ENCODE measurements at regions not wholly inside any gene's neighbourhood (a gene's known extent, or its start where the extent isn't known, plus 50 kb on each side); places are given as distances from the start of the nearest gene placed in this dataset.
"Not testable (repeated sequence)": the region's sequence is repeated elsewhere in the genome, so short reads cannot be mapped to it uniquely, and the experiment has no call there.

DNA sequence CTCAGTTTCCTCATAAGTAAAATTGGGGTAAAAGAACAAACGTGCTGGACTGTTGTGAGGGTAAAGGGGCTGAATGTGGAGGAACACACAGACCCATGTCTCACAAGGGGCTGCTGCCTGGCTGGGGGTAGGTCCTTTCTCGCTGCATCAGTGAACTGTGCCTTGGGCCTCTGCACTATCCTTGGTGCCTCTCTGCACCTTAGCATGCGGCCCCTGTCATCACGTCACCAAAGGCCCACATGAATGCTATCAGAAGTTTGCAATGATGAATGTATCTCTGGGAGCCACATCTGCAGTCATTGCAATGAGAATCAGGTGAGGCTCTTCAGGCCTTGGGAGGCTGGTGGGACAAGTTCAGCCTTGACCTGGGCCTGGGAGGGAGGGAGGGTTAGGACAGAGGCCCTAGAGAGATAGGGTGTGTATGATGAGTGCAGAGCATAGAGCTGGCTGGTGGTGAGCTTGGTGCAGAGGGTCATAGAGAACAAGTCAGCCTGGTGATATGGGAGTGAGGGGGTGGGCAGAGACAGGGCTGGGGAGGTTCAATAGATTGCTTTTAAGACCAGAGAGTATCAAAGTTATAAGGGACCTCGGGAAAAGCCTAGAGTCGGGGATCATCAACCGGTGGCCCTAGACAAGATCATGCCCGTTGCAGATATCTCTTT, 308.4 kb downstream of the RPS24 start:
- TF ChIP-seq, protein P1, sequence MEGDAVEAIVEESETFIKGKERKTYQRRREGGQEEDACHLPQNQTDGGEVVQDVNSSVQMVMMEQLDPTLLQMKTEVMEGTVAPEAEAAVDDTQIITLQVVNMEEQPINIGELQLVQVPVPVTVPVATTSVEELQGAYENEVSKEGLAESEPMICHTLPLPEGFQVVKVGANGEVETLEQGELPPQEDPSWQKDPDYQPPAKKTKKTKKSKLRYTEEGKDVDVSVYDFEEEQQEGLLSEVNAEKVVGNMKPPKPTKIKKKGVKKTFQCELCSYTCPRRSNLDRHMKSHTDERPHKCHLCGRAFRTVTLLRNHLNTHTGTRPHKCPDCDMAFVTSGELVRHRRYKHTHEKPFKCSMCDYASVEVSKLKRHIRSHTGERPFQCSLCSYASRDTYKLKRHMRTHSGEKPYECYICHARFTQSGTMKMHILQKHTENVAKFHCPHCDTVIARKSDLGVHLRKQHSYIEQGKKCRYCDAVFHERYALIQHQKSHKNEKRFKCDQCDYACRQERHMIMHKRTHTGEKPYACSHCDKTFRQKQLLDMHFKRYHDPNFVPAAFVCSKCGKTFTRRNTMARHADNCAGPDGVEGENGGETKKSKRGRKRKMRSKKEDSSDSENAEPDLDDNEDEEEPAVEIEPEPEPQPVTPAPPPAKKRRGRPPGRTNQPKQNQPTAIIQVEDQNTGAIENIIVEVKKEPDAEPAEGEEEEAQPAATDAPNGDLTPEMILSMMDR (IDR thresholded peaks at IDR 0.05), result no peak
- Histone ChIP-seq H3K27me3 (ENCODE audit: insufficient read depth in 3 of 3, low read length in 2 of 3) (no peaks in the 10 kb centered on the region), H3K9me3 (no peaks in the 10 kb centered on the region), H3K4me1 (no peaks in the 10 kb centered on the region), H3K27ac (no peak overlapping the region), H3K4me3 (no peak overlapping the region), H3K36me3 (ENCODE audit: insufficient read depth in 1 of 2, low read depth in 1 of 2) (no peaks in the 10 kb centered on the region)
- ATAC-seq (no peak), DNase-seq (no peak)
- WGBS, 3 donors, result 90 to 98% (median 96%) methylated on average over 8 of the region's 8 CpGs
- intact Hi-C loops (cut with DNase I), result no loop called here

- Histone ChIP-seq H3K4me3 (no peak overlapping the region), H3K36me3 (ENCODE audit: insufficient read depth in 1 of 2, low read depth in 1 of 2) (no peaks in the 10 kb centered on the region), H3K27me3 (ENCODE audit: insufficient read depth in 3 of 3, low read length in 2 of 3) (no peaks in the 10 kb centered on the region), H3K4me1 (no peaks in the 10 kb centered on the region), H3K9me3 (no peaks in the 10 kb centered on the region), H3K27ac (no peak overlapping the region)
- intact Hi-C loops (cut with DNase I), result no loop called here
- DNase-seq, result no peak
- TF ChIP-seq, protein P1 (IDR thresholded peaks at IDR 0.05), result no peak
- no peak for ATAC-seq
- 82 to 85% (median 83%) methylated on average over 11 of the region's 11 CpGs for WGBS, 3 donors
These were observed 309.4 kb downstream of the RPS24 start for GRCh38 chr10:78342827-78343653.

DNA sequence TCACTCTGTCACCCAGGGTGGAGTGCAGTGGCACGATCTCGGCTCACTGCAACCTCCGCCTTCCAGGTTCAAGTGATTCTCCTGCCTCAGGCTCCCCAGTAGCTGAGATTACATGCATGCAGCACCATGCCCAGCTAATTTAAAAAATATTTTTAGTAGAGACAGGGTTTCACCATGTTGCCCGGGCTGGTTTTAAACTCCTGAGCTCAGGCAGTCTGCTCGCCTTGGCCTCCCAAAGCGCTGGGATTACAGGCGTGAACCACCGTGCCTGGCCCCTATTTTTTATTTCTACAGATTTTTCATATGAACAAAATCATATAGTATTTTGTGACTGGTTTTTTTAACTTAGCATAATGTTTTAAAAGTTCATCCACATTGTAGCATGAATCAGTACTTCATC, 310.6 kb downstream of the RPS24 start:
- WGBS, 3 donors, result 92 to 96% (median 95%) methylated on average over 8 of the region's 8 CpGs
- ATAC-seq; H3K36me3 ChIP-seq (ENCODE audit: insufficient read depth in 1 of 2, low read depth in 1 of 2); H3K4me3 ChIP-seq; intact Hi-C loops (cut with DNase I); H3K27me3 ChIP-seq (ENCODE audit: insufficient read depth in 3 of 3, low read length in 2 of 3); H3K4me1 ChIP-seq; DNase-seq; H3K27ac ChIP-seq; H3K9me3 ChIP-seq: not testable (repeated sequence)

DNA sequence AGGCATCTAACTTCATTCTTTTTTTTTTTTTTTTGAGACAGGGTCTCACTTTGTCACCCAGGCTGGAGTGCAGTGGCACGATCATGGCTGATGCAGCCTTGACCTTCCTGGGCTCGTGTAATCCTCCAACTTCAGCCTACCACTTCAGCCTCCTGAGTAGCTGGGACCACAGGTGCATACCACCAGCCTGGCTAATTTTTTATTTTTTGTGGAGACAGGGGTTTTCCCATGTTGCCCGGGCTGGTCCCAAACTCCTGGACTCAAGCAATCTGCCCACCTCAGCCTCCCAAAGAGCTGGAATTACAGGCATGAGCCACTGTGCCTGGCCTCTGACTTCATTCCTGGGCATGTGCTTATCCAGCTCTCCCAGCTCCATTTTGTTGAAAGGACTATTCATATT, 311.9 kb downstream of the RPS24 start:
- H3K4me3 ChIP-seq; intact Hi-C loops (cut with DNase I); H3K4me1 ChIP-seq; H3K27me3 ChIP-seq (ENCODE audit: insufficient read depth in 3 of 3, low read length in 2 of 3); H3K9me3 ChIP-seq; ATAC-seq; H3K36me3 ChIP-seq (ENCODE audit: insufficient read depth in 1 of 2, low read depth in 1 of 2); DNase-seq; H3K27ac ChIP-seq: not testable (repeated sequence)
- 77 to 96% (median 92%) methylated on average over 3 of the region's 3 CpGs for WGBS, 3 donors

DNA sequence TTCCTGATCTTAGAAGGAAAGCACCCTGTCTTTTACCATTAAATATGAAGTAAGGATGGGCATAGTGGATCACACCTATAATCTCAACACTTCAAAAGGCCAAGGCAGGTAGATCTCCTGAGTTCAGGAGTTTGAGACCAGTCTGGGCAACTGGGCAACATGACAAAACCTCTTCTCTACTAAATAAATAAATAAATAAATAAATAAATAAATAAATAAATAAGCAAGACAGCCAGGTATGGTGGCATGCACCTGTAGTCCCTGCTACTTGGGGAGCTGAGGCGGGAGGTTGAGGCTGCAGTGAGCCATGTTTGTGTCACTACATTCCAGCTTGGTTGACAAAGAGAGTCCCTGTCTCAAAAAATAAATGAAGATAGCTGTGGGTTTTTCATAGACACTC, 313.1 kb downstream of the RPS24 start:
- TF ChIP-seq, protein P1 (IDR thresholded peaks at IDR 0.05), result no peak
- Histone ChIP-seq H3K36me3 (ENCODE audit: insufficient read depth in 1 of 2, low read depth in 1 of 2) (no peaks in the 10 kb centered on the region), H3K27ac (no peak overlapping the region), H3K9me3 (no peaks in the 10 kb centered on the region), H3K4me3 (no peak overlapping the region), H3K4me1 (no peaks in the 10 kb centered on the region), H3K27me3 (ENCODE audit: insufficient read depth in 3 of 3, low read length in 2 of 3) (no peaks in the 10 kb centered on the region)
- no peak for ATAC-seq
- intact Hi-C loops (cut with DNase I), result no loop called here
- 98 to 100% (median 100%) methylated on average over 1 of the region's 1 CpG for WGBS, 3 donors
- no peak for DNase-seq
